GM06990 (cell line): ENCODE measurements at regions not wholly inside any gene's neighbourhood (a gene's known extent, or its start where the extent isn't known, plus 50 kb on each side); places are given as distances from the start of the nearest gene placed in this dataset.

Source experiments
- DNase-seq: peaks from one replicate; pipeline ENCODE4 v3.0.0-alpha.2; 2011; ENCODE audit not compliant: insufficient read length; ENCODE audit errors: extremely low read depth
- H3K27me3 ChIP-seq: replicated peaks from 2 replicates; pipeline ENCODE4 v1.6.0; 2011; ENCODE audit warnings: low read length; ENCODE audit not compliant: control insufficient read depth, insufficient read depth
- H3K36me3 ChIP-seq: 2 replicates; pipeline ENCODE4 v1.5.1; 2011; ENCODE audit warnings: low read length; ENCODE audit not compliant: control insufficient read depth, insufficient read depth
- H3K4me3 ChIP-seq: replicated peaks from 2 replicates; pipeline ENCODE4 v1.5.1; 2011; ENCODE audit warnings: low read depth, mild to moderate bottlenecking, control low read depth, low read length
- CTCF ChIP-seq: IDR thresholded peaks from 2 replicates; pipeline ENCODE4 v1.5.1; 2011; ENCODE audit warnings: low read length, control low read depth, mild to moderate bottlenecking, inconsistent platforms; ENCODE audit not compliant: insufficient read depth, poor library complexity, severe bottlenecking

- H3K36me3 ChIP-seq = no peaks in the 10 kb centered on the region
- no peak for TF ChIP-seq CTCF
- no peak overlapping the region for H3K4me3 ChIP-seq
- no peak for DNase-seq
- no peaks in the 10 kb centered on the region for H3K27me3 ChIP-seq
Observed at GRCh38 chr3:194075802-194076460, 60.0 kb upstream of the HES1 start.

GRCh38 chr3:194076475-194076874 lies 59.5 kb upstream of the HES1 start:
- TF ChIP-seq CTCF = no peak
- Histone ChIP-seq H3K27me3 (no peaks in the 10 kb centered on the region), H3K4me3 (no peak overlapping the region), H3K36me3 (no peaks in the 10 kb centered on the region)
- DNase-seq = no peak

GRCh38 chr3:194077602-194078001 lies 58.3 kb upstream of the HES1 start:
- Histone ChIP-seq H3K27me3 (no peaks in the 10 kb centered on the region), H3K4me3 (no peak overlapping the region), H3K36me3 (no peaks in the 10 kb centered on the region)
- no peak for TF ChIP-seq CTCF
- DNase-seq = no peak

GRCh38 chr3:194078045-194078821 lies 57.7 kb upstream of the HES1 start:
- Histone ChIP-seq H3K27me3 (no peaks in the 10 kb centered on the region), H3K36me3 (no peaks in the 10 kb centered on the region), H3K4me3 (no peak overlapping the region)
- TF ChIP-seq CTCF = no peak
- no peak for DNase-seq

GRCh38 chr3:194079702-194080172 lies 56.2 kb upstream of the HES1 start:
- Histone ChIP-seq H3K4me3 (no peak overlapping the region), H3K27me3 (no peaks in the 10 kb centered on the region), H3K36me3 (no peaks in the 10 kb centered on the region)
- no peak for TF ChIP-seq CTCF
- DNase-seq = no peak
